ENCODE measurements at regions not wholly inside any gene's neighbourhood (a gene's known extent, or its start where the extent isn't known, plus 50 kb on each side); places are given as distances from the start of the nearest gene placed in this dataset.

GRCh38 chr7:156043416-156044178 lies 231.3 kb upstream of the SHH start:
- Histone ChIP-seq H3K4me1 (ENCODE audit: insufficient read depth, low read length, poor library complexity, severe bottlenecking) (no peaks in the 10 kb centered on the region), H3K27me3 (replicated peaks; ENCODE audit: insufficient read depth, low read depth, low read length, poor library complexity) (peaks cover 73% of the 10 kb centered on the region), H3K9me3 (ENCODE audit: low read depth, low read length, poor library complexity, severe bottlenecking) (no peaks in the 10 kb centered on the region), H3K36me3 (ENCODE audit: insufficient read depth, low read length, poor library complexity, severe bottlenecking) (no peaks in the 10 kb centered on the region), H3K27ac (ENCODE audit: low read depth, low read length, poor library complexity, severe bottlenecking) (no peak overlapping the region), H3K4me3 (ENCODE audit: low read depth, low read length, poor library complexity, severe bottlenecking) (no peak overlapping the region)
- ChIA-PET CTCF (no interaction called here), POLR2A (ENCODE audit: low non-redundant PET) (no interaction called here)
- no peak for TF ChIP-seq CTCF (conservative IDR thresholded peaks at IDR 0.05; ENCODE audit: low read depth, low read length)
- TF ChIP-seq EZH2 (IDR thresholded peaks at IDR 0.05; ENCODE audit: borderline replicate concordance, low read depth, low read length, poor library complexity, severe bottlenecking) = no peak
- DNase-seq (ENCODE audit: low spot score) = no peak
- intact Hi-C loops (cut with micrococcal nuclease; ENCODE audit: unreplicated experiment) = no loop called here
- BruUV-seq (replicated peaks) = no TSS peak

- no peak overlapping the region for H3K27ac ChIP-seq (ENCODE audit: low read depth, low read length, poor library complexity, severe bottlenecking)
- peaks cover 72% of the 10 kb centered on the region for H3K27me3 ChIP-seq (replicated peaks; ENCODE audit: insufficient read depth, low read depth, low read length, poor library complexity)
- DNase-seq (ENCODE audit: low spot score) = no peak
- intact Hi-C loops (cut with micrococcal nuclease; ENCODE audit: unreplicated experiment) = no loop called here
- no peak overlapping the region for H3K4me3 ChIP-seq (ENCODE audit: low read depth, low read length, poor library complexity, severe bottlenecking)
- CTCF ChIA-PET = no interaction called here
- TF ChIP-seq EZH2 (IDR thresholded peaks at IDR 0.05; ENCODE audit: borderline replicate concordance, low read depth, low read length, poor library complexity, severe bottlenecking) (no peak), CTCF (conservative IDR thresholded peaks at IDR 0.05; ENCODE audit: low read depth, low read length) (no peak)
- no peaks in the 10 kb centered on the region for H3K9me3 ChIP-seq (ENCODE audit: low read depth, low read length, poor library complexity, severe bottlenecking)
- POLR2A ChIA-PET (ENCODE audit: low non-redundant PET) = no interaction called here
- H3K4me1 ChIP-seq (ENCODE audit: insufficient read depth, low read length, poor library complexity, severe bottlenecking) = no peaks in the 10 kb centered on the region
- BruUV-seq (replicated peaks) = no TSS peak
- no peaks in the 10 kb centered on the region for H3K36me3 ChIP-seq (ENCODE audit: insufficient read depth, low read length, poor library complexity, severe bottlenecking)
These were observed 229.1 kb upstream of the SHH start for GRCh38 chr7:156041398-156041797.

DNA sequence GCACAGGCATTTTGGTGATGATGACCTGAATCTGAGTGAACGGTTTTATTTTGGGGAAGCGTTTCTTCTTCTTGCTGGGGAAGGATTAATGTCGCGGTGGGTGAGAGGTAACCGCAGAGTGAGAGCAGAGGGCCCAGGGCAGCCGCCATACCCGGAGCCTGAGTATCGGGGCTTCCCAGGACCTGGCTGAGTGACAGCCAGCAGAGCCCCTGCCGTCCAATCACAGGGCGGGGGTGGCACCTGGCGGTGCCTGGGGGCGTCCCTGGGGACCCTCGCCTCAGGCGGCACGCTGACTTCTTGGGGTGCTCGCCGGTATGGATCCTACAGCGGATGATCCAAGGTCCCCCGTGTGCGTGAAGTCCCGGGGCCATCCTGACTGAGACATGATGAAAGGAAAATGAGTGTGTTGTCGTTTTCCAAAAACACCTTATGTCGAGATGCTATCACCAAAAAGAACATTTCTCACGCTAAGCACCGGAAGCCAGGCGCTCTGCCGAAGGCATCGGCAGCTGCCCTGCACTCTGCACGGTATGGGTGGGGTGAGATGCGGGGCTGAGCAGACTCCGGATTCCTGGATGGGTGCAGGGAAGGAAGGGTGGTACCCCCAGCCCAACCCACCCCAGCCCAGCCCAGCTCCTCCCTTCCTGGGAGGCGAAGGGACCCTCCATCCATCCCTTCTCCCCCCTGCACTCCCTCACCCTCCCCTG lies 227.9 kb upstream of the SHH start:
- ChIA-PET CTCF (no interaction called here), POLR2A (ENCODE audit: low non-redundant PET) (no interaction called here)
- DNase-seq (ENCODE audit: low spot score) = no peak
- Histone ChIP-seq H3K27me3 (replicated peaks; ENCODE audit: insufficient read depth, low read depth, low read length, poor library complexity) (peaks cover 77% of the 10 kb centered on the region), H3K4me3 (ENCODE audit: low read depth, low read length, poor library complexity, severe bottlenecking) (no peak overlapping the region), H3K27ac (ENCODE audit: low read depth, low read length, poor library complexity, severe bottlenecking) (no peak overlapping the region), H3K36me3 (ENCODE audit: insufficient read depth, low read length, poor library complexity, severe bottlenecking) (no peaks in the 10 kb centered on the region), H3K9me3 (ENCODE audit: low read depth, low read length, poor library complexity, severe bottlenecking) (no peaks in the 10 kb centered on the region), H3K4me1 (ENCODE audit: insufficient read depth, low read length, poor library complexity, severe bottlenecking) (no peaks in the 10 kb centered on the region)
- BruUV-seq (replicated peaks) = no TSS peak
- no peak for TF ChIP-seq EZH2 (IDR thresholded peaks at IDR 0.05; ENCODE audit: borderline replicate concordance, low read depth, low read length, poor library complexity, severe bottlenecking)
- TF ChIP-seq CTCF (conservative IDR thresholded peaks at IDR 0.05; ENCODE audit: low read depth, low read length) = no peak
- intact Hi-C loops (cut with micrococcal nuclease; ENCODE audit: unreplicated experiment) = no loop called here
